Lung microvascular endothelial cell (primary cell): ENCODE measurements at regions not wholly inside any gene's neighbourhood (a gene's known extent, or its start where the extent isn't known, plus 50 kb on each side); places are given as distances from the start of the nearest gene placed in this dataset.

Experiments used
- DNase-seq, 2 donors: peaks; one replicate each; pipeline versions ENCODE4 v3.0.0 to v3.0.0-alpha.2; 2010; ENCODE audit warnings: low read depth in 2 of 2

GRCh38 chr9:20043461-20043860, 254.6 kb upstream of the SLC24A2 start:
- no peak for DNase-seq

- no peak for DNase-seq
Measured at GRCh38 chr9:20043035-20043434, 254.2 kb upstream of the SLC24A2 start.

GRCh38 chr9:20042128-20042711, 253.4 kb upstream of the SLC24A2 start:
- DNase-seq: no peak

- no peak for DNase-seq
Measured at GRCh38 chr9:20041697-20042081, 252.9 kb upstream of the SLC24A2 start.

GRCh38 chr9:20040991-20041696, 252.3 kb upstream of the SLC24A2 start:
- DNase-seq: no peak

- DNase-seq: no peak
Measured at GRCh38 chr9:20037699-20038098, 248.9 kb upstream of the SLC24A2 start.

GRCh38 chr9:20033511-20033910, 244.7 kb upstream of the SLC24A2 start:
- DNase-seq: no peak

GRCh38 chr9:20032413-20033006, 243.7 kb upstream of the SLC24A2 start:
- peak in 1 of 2 donors; percentile 53 for DNase-seq

GRCh38 chr9:20031836-20032235, 243.0 kb upstream of the SLC24A2 start:
- DNase-seq: no peak

GRCh38 chr9:20030671-20031070, 241.8 kb upstream of the SLC24A2 start:
- DNase-seq: no peak

- no peak for DNase-seq
Measured at GRCh38 chr9:20030221-20030620, 241.4 kb upstream of the SLC24A2 start.

- peak; percentile 77 to 81 for DNase-seq
Measured at GRCh38 chr9:20028849-20029231, 240.0 kb upstream of the SLC24A2 start.

- DNase-seq: peak; percentile 51 to 63
Measured at GRCh38 chr9:20028192-20028848, 239.5 kb upstream of the SLC24A2 start.

- peak in 1 of 2 donors; percentile 37 for DNase-seq
Measured at GRCh38 chr9:20023961-20024571, 235.2 kb upstream of the SLC24A2 start.

- DNase-seq: no peak
Measured at GRCh38 chr9:20023210-20023905, 234.5 kb upstream of the SLC24A2 start.

GRCh38 chr9:20022410-20022809, 233.6 kb upstream of the SLC24A2 start:
- DNase-seq: peak; percentile 11 to 66

GRCh38 chr9:20016611-20017010, 227.8 kb upstream of the SLC24A2 start:
- DNase-seq: no peak

- DNase-seq: peak in 1 of 2 donors; percentile 37
Measured at GRCh38 chr9:20015427-20015931, 226.6 kb upstream of the SLC24A2 start.

- peak; percentile 13 to 33 for DNase-seq
Measured at GRCh38 chr9:20014168-20014567, 225.3 kb upstream of the SLC24A2 start.

GRCh38 chr9:20012232-20012631, 223.4 kb upstream of the SLC24A2 start:
- DNase-seq: no peak

- DNase-seq: no peak
Measured at GRCh38 chr9:20009606-20010005, 220.8 kb upstream of the SLC24A2 start.
